Esophagus squamous epithelium (tissue), 5 donors: ENCODE measurements at regions not wholly inside any gene's neighbourhood (a gene's known extent, or its start where the extent isn't known, plus 50 kb on each side); places are given as distances from the start of the nearest gene placed in this dataset.

Source experiments
- DNase-seq: peaks from one replicate; lab custom pipeline; 2025; lab: John Stamatoyannopoulos, UW
- H3K27ac ChIP-seq, 4 donors: fragments of 200-600 bp; sonication (generic); one replicate each; pipeline ENCODE4 v1.5.1; 2016 to 2019; ENCODE audit warnings: mild to moderate bottlenecking in 1 of 4
- H3K27me3 ChIP-seq, 4 donors: fragments of 200-600 bp; sonication (generic); 1 replicate in 3 of 4; 2 replicates in 1 of 4; pipeline versions ENCODE4 v1.5.1 to v1.6.0; 2017 to 2021; ENCODE audit warnings: antibody characterized with exemption in 1 of 4
- H3K36me3 ChIP-seq, 3 donors: fragments of 200-600 bp; sonication (generic); one replicate each; pipeline ENCODE4 v1.5.1; 2016 to 2019
- H3K4me1 ChIP-seq, 3 donors: fragments of 200-600 bp; sonication (generic); one replicate each; pipeline ENCODE4 v1.5.1; 2017 to 2019
- H3K4me3 ChIP-seq, 4 donors: fragments of 200-600 bp; sonication (generic); 1 replicate in 3 of 4; 2 replicates in 1 of 4; pipeline ENCODE4 v1.5.1; 2016 to 2019; ENCODE audit warnings: mild to moderate bottlenecking in 2 of 4, moderate library complexity in 1 of 4
- H3K9me3 ChIP-seq, 3 donors: fragments of 200-600 bp; sonication (generic); one replicate each; pipeline ENCODE4 v1.5.1; 2016 to 2019
- POLR2A ChIP-seq, 4 donors: fragments of 450-650 bp; IDR thresholded peaks; one replicate each; pipeline ENCODE4 v1.6.1; 2017; ENCODE audit warnings: antibody characterized with exemption in 4 of 4, mild to moderate bottlenecking in 4 of 4, moderate library complexity in 3 of 4
- WGBS, 2 donors: methylation state at CpG; one replicate each; pipeline ENCODE4 v1.1.5; 2018; 5-methylcytosine and 5-hydroxymethylcytosine counted together
- intact Hi-C: fragments of 100-400 bp; cut with DNase I; formaldehyde crosslinking; loops from one replicate; pipeline ENCODE4 v1.15.0; 2022
- TF ChIP-seq, protein P1 (sequence below), 6 experiments: fragments of 450-650 bp in 4 of 6; fragments of 200-600 bp in 2 of 6; sonication (generic) in 2 of 6; IDR thresholded peaks; one replicate each; pipeline ENCODE4 v1.5.1; 2016 to 2019; ENCODE audit warnings: antibody characterized with exemption in 6 of 6, mild to moderate bottlenecking in 4 of 6, moderate library complexity in 4 of 6
- donor health status: DM: yes; HTN: yes; CAD: no.

DNA sequence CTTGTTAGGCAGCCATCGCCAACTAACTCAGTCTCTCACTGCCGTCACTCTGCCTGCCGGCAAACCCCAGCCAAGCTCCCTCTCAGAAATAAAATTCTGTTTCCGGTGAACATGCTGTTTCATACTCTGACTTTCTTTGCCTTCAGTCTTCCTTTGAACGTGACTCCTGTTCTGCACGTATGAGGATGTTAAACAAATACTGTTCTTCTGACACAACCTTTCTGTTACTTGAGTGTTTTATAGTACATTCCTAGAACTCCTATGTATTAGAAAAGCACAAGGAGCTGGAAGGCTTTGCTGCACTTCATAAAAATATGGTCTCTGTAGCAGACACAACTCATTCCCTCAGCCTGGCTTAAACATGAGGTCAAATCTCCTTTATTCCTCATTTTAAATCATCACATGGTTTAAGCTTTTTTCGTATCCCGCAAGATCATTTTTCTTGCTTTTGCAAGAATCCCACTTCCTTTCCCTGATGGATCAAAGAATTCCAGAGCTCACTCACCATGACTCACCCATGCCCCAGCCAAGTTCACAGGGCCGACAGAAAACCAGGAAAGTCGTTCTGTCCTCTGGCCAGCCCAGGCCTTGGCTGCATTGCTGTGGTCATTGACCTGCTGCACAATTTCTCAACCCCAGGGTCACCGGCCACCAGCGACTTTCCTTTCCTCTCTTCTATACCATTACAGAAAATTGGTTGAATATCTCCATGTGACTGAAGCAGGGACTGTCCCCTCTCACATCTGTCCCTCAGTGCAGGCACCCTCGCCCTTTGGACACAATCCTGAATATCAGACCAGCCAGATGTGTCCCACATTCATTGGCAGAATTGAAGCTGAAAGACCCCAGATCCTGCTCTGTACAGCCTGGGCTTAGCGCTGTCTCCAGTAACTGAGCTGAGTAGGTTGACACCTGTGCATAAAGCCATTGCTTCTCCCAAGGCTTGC, 183.1 kb upstream of the ARL4C start:
- H3K27ac ChIP-seq, result peak overlapping the region in 2 of 4 donors; percentile 61 to 76
- no peak overlapping the region for H3K4me3 ChIP-seq
- H3K27me3 ChIP-seq, result peaks cover 0 to 30% (median 0%) of the 10 kb centered on the region in 4 donors
- intact Hi-C loops, result no loop called here
- no peaks in the 10 kb centered on the region for H3K36me3 ChIP-seq
- 34 to 45% methylated on average over 13 to 14 of the region's 14 CpGs for WGBS, 2 donors
- TF ChIP-seq, protein P1, sequence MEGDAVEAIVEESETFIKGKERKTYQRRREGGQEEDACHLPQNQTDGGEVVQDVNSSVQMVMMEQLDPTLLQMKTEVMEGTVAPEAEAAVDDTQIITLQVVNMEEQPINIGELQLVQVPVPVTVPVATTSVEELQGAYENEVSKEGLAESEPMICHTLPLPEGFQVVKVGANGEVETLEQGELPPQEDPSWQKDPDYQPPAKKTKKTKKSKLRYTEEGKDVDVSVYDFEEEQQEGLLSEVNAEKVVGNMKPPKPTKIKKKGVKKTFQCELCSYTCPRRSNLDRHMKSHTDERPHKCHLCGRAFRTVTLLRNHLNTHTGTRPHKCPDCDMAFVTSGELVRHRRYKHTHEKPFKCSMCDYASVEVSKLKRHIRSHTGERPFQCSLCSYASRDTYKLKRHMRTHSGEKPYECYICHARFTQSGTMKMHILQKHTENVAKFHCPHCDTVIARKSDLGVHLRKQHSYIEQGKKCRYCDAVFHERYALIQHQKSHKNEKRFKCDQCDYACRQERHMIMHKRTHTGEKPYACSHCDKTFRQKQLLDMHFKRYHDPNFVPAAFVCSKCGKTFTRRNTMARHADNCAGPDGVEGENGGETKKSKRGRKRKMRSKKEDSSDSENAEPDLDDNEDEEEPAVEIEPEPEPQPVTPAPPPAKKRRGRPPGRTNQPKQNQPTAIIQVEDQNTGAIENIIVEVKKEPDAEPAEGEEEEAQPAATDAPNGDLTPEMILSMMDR (IDR thresholded peaks at IDR 0.05), result no peak
- no peak for TF ChIP-seq POLR2A (IDR thresholded peaks at IDR 0.05)
- peaks cover 0 to 35% (median 8%) of the 10 kb centered on the region in 3 donors for H3K4me1 ChIP-seq
- no peaks in the 10 kb centered on the region for H3K9me3 ChIP-seq
- no peak for DNase-seq

DNA sequence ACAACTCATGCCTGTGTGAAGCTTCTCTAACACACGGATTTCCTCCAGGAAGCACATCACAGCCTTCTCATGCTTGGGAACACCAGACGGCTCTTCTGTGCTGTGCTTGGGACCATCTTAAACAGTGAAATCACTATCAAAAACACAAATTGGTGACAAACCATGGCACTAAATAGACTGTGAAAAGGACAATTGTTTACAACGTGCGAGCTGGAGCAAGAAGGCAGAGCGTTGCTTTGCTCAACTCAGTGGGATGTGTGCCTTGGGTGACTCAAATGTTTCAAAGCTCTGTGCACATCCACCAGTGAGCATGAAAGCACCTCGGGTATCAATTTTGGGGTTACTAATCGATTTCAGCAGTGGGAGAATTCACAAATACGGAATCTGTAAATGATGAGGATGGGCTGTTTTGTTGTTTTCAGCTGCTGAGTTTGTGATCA, 182.4 kb upstream of the ARL4C start:
- Histone ChIP-seq H3K36me3 (no peaks in the 10 kb centered on the region), H3K4me1 (peaks cover 0 to 35% (median 8%) of the 10 kb centered on the region in 3 donors), H3K4me3 (no peak overlapping the region), H3K9me3 (no peaks in the 10 kb centered on the region), H3K27me3 (peaks cover 0 to 30% (median 0%) of the 10 kb centered on the region in 4 donors), H3K27ac (peak overlapping the region in 2 of 4 donors; percentile 61 to 76)
- no peak for TF ChIP-seq POLR2A (IDR thresholded peaks at IDR 0.05)
- TF ChIP-seq, protein P1 (IDR thresholded peaks at IDR 0.05), result no peak
- intact Hi-C loops, result no loop called here
- 51 to 63% methylated on average over 7 to 8 of the region's 8 CpGs for WGBS, 2 donors
- no peak for DNase-seq

DNA sequence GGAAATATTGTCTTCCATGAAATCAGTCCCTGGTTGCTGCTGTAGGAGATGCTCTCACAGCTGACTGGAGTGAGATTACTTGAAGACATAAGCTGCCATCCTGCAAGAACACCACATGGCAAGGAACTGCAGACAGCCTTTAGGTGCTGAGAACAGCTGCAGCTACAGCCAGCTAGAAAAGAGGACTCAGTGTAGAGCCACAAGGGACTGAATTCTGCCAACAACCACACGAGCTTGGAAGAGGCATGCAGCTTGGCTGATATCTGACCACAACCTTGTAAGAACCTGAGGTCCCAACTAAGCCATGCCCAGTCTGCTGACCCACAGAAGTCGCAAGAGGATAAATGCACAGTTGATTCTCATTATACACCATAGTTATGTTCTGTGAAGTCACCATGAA, 181.8 kb upstream of the ARL4C start:
- H3K27ac ChIP-seq, result peak overlapping the region in 1 of 4 donors; percentile 61
- TF ChIP-seq, protein P1 (IDR thresholded peaks at IDR 0.05), result no peak
- TF ChIP-seq POLR2A (IDR thresholded peaks at IDR 0.05), result no peak
- H3K9me3 ChIP-seq, result no peaks in the 10 kb centered on the region
- peaks cover 0 to 35% (median 8%) of the 10 kb centered on the region in 3 donors for H3K4me1 ChIP-seq
- DNase-seq, result no peak
- H3K36me3 ChIP-seq, result no peaks in the 10 kb centered on the region
- WGBS, 2 donors, result 48 to 67% methylated on average over 2 of the region's 2 CpGs
- intact Hi-C loops, result no loop called here
- H3K4me3 ChIP-seq, result no peak overlapping the region
- H3K27me3 ChIP-seq, result peaks cover 0 to 30% (median 0%) of the 10 kb centered on the region in 4 donors

DNA sequence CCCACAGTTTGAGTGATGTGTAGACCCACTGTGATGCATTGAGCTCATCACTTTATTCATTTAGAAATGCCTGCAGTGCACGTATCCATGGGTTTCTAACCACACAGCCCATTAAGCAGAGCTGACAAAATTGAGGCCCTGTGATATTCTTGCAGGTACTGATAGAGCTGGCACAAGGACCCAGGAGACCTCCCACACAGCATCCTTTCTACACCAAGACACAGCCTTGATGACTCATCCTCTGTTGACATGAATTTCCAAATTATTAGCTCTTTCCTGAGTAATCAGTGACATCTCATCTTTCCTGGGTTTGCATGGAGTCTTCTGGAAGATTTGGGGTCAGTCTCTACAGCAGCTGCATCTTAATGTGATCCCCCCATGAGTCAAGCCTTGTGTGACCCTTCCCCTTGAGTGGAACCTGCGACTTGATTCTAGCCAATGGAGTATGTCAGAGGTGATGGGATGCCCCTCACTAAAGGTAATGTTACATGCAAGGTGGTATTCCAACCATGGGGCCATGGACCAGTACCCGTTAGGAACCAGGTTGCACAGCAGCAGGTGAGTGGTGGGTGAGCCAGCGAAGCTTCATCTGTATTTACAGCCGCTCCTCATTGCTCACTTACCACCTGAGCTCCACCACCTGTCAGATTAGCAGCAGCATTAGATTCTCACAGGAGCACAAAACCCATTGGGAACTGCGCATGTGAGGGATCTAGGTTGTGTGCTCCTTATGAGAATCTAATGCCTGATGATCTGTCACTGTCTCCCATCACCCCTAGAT, 181.1 kb upstream of the ARL4C start:
- Histone ChIP-seq H3K27ac (no peak overlapping the region), H3K4me1 (peaks cover 0 to 35% (median 8%) of the 10 kb centered on the region in 3 donors), H3K36me3 (no peaks in the 10 kb centered on the region), H3K27me3 (peaks cover 0 to 30% (median 0%) of the 10 kb centered on the region in 4 donors), H3K9me3 (no peaks in the 10 kb centered on the region), H3K4me3 (no peak overlapping the region)
- WGBS, 2 donors, result 77 to 85% methylated on average over 2 to 5 of the region's 6 CpGs
- intact Hi-C loops, result no loop called here
- DNase-seq, result no peak
- TF ChIP-seq POLR2A (IDR thresholded peaks at IDR 0.05), result no peak
- TF ChIP-seq, protein P1 (IDR thresholded peaks at IDR 0.05), result no peak
